22Rv1 (cell line): ENCODE measurements at regions not wholly inside any gene's neighbourhood (a gene's known extent, or its start where the extent isn't known, plus 50 kb on each side); places are given as distances from the start of the nearest gene placed in this dataset.

Source experiments
- CTCF ChIP-seq: fragments of 450-650 bp; IDR thresholded peaks from 2 replicates; pipeline ENCODE4 v1.5.1; 2017; ENCODE audit warnings: mild to moderate bottlenecking
- ZFX ChIP-seq: fragments of 450-650 bp; IDR thresholded peaks from 2 replicates; pipeline ENCODE4 v1.6.1; 2017; ENCODE audit warnings: antibody characterized with exemption, borderline replicate concordance

GRCh38 chrX:104411800-104412199, 154.2 kb upstream of the IL1RAPL2 start:
- TF ChIP-seq CTCF: no peak
- TF ChIP-seq ZFX: no peak
